Dermis microvascular lymphatic vessel endothelial cell (primary cell): ENCODE measurements at regions not wholly inside any gene's neighbourhood (a gene's known extent, or its start where the extent isn't known, plus 50 kb on each side); places are given as distances from the start of the nearest gene placed in this dataset.

Experiments used
- DNase-seq, 2 donors: peaks; one replicate each; pipeline versions ENCODE4 v3.0.0 to v3.0.0-alpha.2; 2010; ENCODE audit warnings: low read depth in 2 of 2

- DNase-seq, result no peak
Measured at GRCh38 chr1:5430136-5430535, 562.1 kb downstream of the NPHP4 start.

GRCh38 chr1:5428351-5428750, 563.9 kb downstream of the NPHP4 start:
- no peak for DNase-seq

- DNase-seq, result no peak
Measured at GRCh38 chr1:5427026-5427613, 565.1 kb downstream of the NPHP4 start.

- no peak for DNase-seq
Measured at GRCh38 chr1:5424802-5425703, 567.2 kb downstream of the NPHP4 start.

GRCh38 chr1:5423109-5423508, 569.1 kb downstream of the NPHP4 start:
- DNase-seq, result no peak

GRCh38 chr1:5419501-5419900, 572.7 kb downstream of the NPHP4 start:
- no peak for DNase-seq

- DNase-seq, result no peak
Measured at GRCh38 chr1:5416518-5416917, 575.7 kb downstream of the NPHP4 start.

- no peak for DNase-seq
Measured at GRCh38 chr1:5415606-5416005, 576.6 kb downstream of the NPHP4 start.

GRCh38 chr1:5410652-5411051, 581.6 kb downstream of the NPHP4 start:
- DNase-seq, result no peak

- no peak for DNase-seq
Measured at GRCh38 chr1:5408401-5408800, 583.8 kb downstream of the NPHP4 start.

- no peak for DNase-seq
Measured at GRCh38 chr1:5405263-5405662, 587.0 kb downstream of the NPHP4 start.

GRCh38 chr1:5404412-5405203, 587.6 kb downstream of the NPHP4 start:
- no peak for DNase-seq

GRCh38 chr1:5403935-5404334, 588.3 kb downstream of the NPHP4 start:
- DNase-seq, result no peak

GRCh38 chr1:5402618-5403017, 589.6 kb downstream of the NPHP4 start:
- no peak for DNase-seq

- no peak for DNase-seq
Measured at GRCh38 chr1:5399771-5400170, 592.5 kb downstream of the NPHP4 start.

- DNase-seq, result no peak
Measured at GRCh38 chr1:5396593-5396992, 595.6 kb downstream of the NPHP4 start.

GRCh38 chr1:5394111-5394510, 598.1 kb downstream of the NPHP4 start:
- no peak for DNase-seq

- no peak for DNase-seq
Measured at GRCh38 chr1:5393603-5394002, 598.6 kb downstream of the NPHP4 start.

GRCh38 chr1:5393146-5393545, 599.1 kb downstream of the NPHP4 start:
- DNase-seq, result no peak

GRCh38 chr1:5391725-5392124, 600.5 kb downstream of the NPHP4 start:
- no peak for DNase-seq

GRCh38 chr1:5390504-5390903, 601.7 kb downstream of the NPHP4 start:
- DNase-seq, result no peak
